Panc1 (cell line): ENCODE measurements at regions not wholly inside any gene's neighbourhood (a gene's known extent, or its start where the extent isn't known, plus 50 kb on each side); places are given as distances from the start of the nearest gene placed in this dataset.
"Not testable (repeated sequence)": the region's sequence is repeated elsewhere in the genome, so short reads cannot be mapped to it uniquely, and the experiment has no call there.

Experiments used
- ATAC-seq: fragments of 200-7000 bp; cut with Tn5 transposase; 2 replicates; pipeline ENCODE4 v1.9.1; 2020; ENCODE audit warnings: mild to moderate bottlenecking, moderate library complexity
- BruUV-seq: library from RNA; stranded (reverse); fragments of 400-500 nt; replicated peaks from 2 replicates; lab custom pipeline; 2021; lab: Mats Ljungman, UMichigan
- CTCF ChIA-PET: fragments of 300-600 bp; sonication (Branson Sonifier 250); formaldehyde crosslinking; loops from one replicate; lab custom pipeline; 2022; ENCODE audit warnings: antibody characterized with exemption; lab: Charles Lee
- POLR2A ChIA-PET: fragments of 300-600 bp; sonication (Branson Sonifier 250); formaldehyde crosslinking; loops from one replicate; lab custom pipeline; 2022; ENCODE audit warnings: antibody characterized with exemption; lab: Charles Lee
- DNase-seq: peaks from one replicate; pipeline ENCODE4 v3.0.0-alpha.2; 2010; ENCODE audit warnings: low read depth, low spot score
- H3K27ac ChIP-seq: 2 replicates; pipeline ENCODE4 v1.5.1; 2011; ENCODE audit warnings: mild to moderate bottlenecking, low read length, inconsistent platforms
- H3K27me3 ChIP-seq: fragments of 200-500 bp; sonication (Bioruptor generic); 2 replicates; pipeline ENCODE4 v1.6.0; 2014; ENCODE audit warnings: low read length, inconsistent platforms; ENCODE audit not compliant: control insufficient read depth, insufficient read depth
- H3K36me3 ChIP-seq: fragments of 200-500 bp; sonication (Bioruptor generic); 2 replicates; pipeline ENCODE4 v1.5.1; 2014; ENCODE audit warnings: inconsistent platforms, mild to moderate bottlenecking, low read length, moderate library complexity; ENCODE audit not compliant: control insufficient read depth, insufficient read depth
- H3K4me1 ChIP-seq: 2 replicates; pipeline ENCODE4 v1.5.1; 2011; ENCODE audit warnings: inconsistent platforms, mild to moderate bottlenecking, low read length, moderate library complexity; ENCODE audit not compliant: control insufficient read depth, insufficient read depth
- H3K4me3 ChIP-seq, 2 experiments: 2 replicates each; pipeline ENCODE4 v1.5.1; 2011 to 2012; ENCODE audit warnings: low read depth in 2 of 2, low read length in 2 of 2, mild to moderate bottlenecking in 2 of 2, inconsistent platforms in 1 of 2, moderate library complexity in 1 of 2
- H3K9me3 ChIP-seq: fragments of 200-500 bp; sonication (Bioruptor generic); 2 replicates; pipeline ENCODE4 v1.5.1; 2014; ENCODE audit warnings: low read depth, mild to moderate bottlenecking, inconsistent platforms, low read length, moderate library complexity; ENCODE audit not compliant: control insufficient read depth, insufficient read depth
- in situ Hi-C: cut with HindIII; loops from 2 replicates; pipeline ENCODE4 v1.10.0; 2016; ENCODE audit warnings: low sequenced_read_pairs, low pct_unique_long_range_greater_than_20kb
- intact Hi-C: fragments of 100-400 bp; cut with micrococcal nuclease; formaldehyde crosslinking; loops from one replicate; pipeline ENCODE4 v1.10.0; 2022; ENCODE audit not compliant: unreplicated experiment

GRCh38 chr21:6126976-6127732, 4394.2 kb upstream of the TPTE start:
- H3K27me3 ChIP-seq, H3K4me3 ChIP-seq, H3K36me3 ChIP-seq, H3K9me3 ChIP-seq, H3K4me1 ChIP-seq, DNase-seq, H3K27ac ChIP-seq, in situ Hi-C loops, BruUV-seq, ATAC-seq, intact Hi-C loops, CTCF ChIA-PET, POLR2A ChIA-PET: not testable (repeated sequence)

- in situ Hi-C loops = not testable (repeated sequence)
These were observed 4390.6 kb upstream of the TPTE start for GRCh38 chr21:6130734-6131133.

GRCh38 chr21:6133373-6133772, 4388.0 kb upstream of the TPTE start:
- H3K36me3 ChIP-seq, CTCF ChIA-PET, in situ Hi-C loops, intact Hi-C loops, DNase-seq, H3K27ac ChIP-seq, H3K27me3 ChIP-seq, POLR2A ChIA-PET, H3K9me3 ChIP-seq, ATAC-seq, H3K4me3 ChIP-seq, H3K4me1 ChIP-seq, BruUV-seq: not testable (repeated sequence)

More at GRCh38 chr21:6130734-6131133, 4390.6 kb upstream of the TPTE start:
- H3K36me3 ChIP-seq, H3K4me3 ChIP-seq, H3K9me3 ChIP-seq, H3K27me3 ChIP-seq, DNase-seq, POLR2A ChIA-PET, intact Hi-C loops, BruUV-seq, ATAC-seq, CTCF ChIA-PET, H3K4me1 ChIP-seq, H3K27ac ChIP-seq: not testable (repeated sequence)

- in situ Hi-C loops, H3K9me3 ChIP-seq, H3K27ac ChIP-seq, H3K36me3 ChIP-seq, H3K27me3 ChIP-seq, CTCF ChIA-PET, BruUV-seq, H3K4me1 ChIP-seq, intact Hi-C loops, ATAC-seq, DNase-seq, POLR2A ChIA-PET, H3K4me3 ChIP-seq: not testable (repeated sequence)
These were observed 4387.3 kb upstream of the TPTE start for GRCh38 chr21:6133852-6134630.

- in situ Hi-C loops, intact Hi-C loops, CTCF ChIA-PET, BruUV-seq, H3K27ac ChIP-seq, H3K36me3 ChIP-seq, H3K27me3 ChIP-seq, H3K4me3 ChIP-seq, POLR2A ChIA-PET, H3K9me3 ChIP-seq, DNase-seq, ATAC-seq, H3K4me1 ChIP-seq: not testable (repeated sequence)
These were observed 4384.7 kb upstream of the TPTE start for GRCh38 chr21:6136732-6137131.

- in situ Hi-C loops, H3K27ac ChIP-seq, H3K27me3 ChIP-seq, POLR2A ChIA-PET, H3K36me3 ChIP-seq, H3K4me1 ChIP-seq, H3K9me3 ChIP-seq, DNase-seq, BruUV-seq, intact Hi-C loops, ATAC-seq, CTCF ChIA-PET, H3K4me3 ChIP-seq: not testable (repeated sequence)
These were observed 4382.9 kb upstream of the TPTE start for GRCh38 chr21:6138244-6139136.

- H3K27me3 ChIP-seq, H3K4me3 ChIP-seq, H3K36me3 ChIP-seq, H3K27ac ChIP-seq, H3K4me1 ChIP-seq, DNase-seq, in situ Hi-C loops, POLR2A ChIA-PET, ATAC-seq, BruUV-seq, CTCF ChIA-PET, intact Hi-C loops, H3K9me3 ChIP-seq: not testable (repeated sequence)
These were observed 4382.1 kb upstream of the TPTE start for GRCh38 chr21:6139331-6139730.
